NCI-H1436 (cell line): ENCODE measurements at regions not wholly inside any gene's neighbourhood (a gene's known extent, or its start where the extent isn't known, plus 50 kb on each side); places are given as distances from the start of the nearest gene placed in this dataset.

ENCODE experiments used
- DNase-seq: peaks from one replicate; lab custom pipeline; 2025; lab: John Stamatoyannopoulos, UW

DNA sequence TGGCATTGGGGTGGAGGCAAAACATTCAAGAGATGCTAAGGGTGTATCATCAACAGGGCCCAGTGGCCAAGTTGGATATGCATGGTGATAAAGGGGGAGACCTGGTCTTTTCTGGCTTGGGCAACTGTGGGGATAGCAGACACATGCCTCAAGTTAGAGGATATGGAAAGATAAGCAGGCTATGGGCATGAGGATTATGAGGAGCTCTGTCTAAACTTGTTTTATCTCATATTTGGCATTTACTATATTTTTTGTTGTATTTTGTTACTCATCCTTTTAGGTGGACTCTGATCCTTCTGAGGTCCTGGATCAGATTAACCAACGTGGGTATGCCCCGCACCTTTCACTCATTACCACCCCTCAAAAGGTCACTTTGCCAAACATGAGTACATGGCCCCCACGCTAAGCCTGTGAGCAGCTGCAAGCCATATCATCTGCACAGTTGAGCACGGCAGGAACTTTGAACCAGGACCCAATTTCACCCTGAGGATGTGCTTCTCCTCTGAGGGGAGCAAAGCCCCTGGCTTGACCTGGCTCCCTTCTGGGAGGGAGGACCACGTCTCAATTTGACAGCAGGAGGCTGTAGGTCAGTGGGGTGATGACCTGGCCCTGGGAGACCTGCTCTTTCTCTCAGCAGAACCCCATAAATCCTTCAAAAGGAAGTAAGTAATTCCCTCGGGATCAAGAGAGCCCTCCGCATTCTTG lies 71.1 kb upstream of the CD180 start:
- DNase-seq = no peak

DNA sequence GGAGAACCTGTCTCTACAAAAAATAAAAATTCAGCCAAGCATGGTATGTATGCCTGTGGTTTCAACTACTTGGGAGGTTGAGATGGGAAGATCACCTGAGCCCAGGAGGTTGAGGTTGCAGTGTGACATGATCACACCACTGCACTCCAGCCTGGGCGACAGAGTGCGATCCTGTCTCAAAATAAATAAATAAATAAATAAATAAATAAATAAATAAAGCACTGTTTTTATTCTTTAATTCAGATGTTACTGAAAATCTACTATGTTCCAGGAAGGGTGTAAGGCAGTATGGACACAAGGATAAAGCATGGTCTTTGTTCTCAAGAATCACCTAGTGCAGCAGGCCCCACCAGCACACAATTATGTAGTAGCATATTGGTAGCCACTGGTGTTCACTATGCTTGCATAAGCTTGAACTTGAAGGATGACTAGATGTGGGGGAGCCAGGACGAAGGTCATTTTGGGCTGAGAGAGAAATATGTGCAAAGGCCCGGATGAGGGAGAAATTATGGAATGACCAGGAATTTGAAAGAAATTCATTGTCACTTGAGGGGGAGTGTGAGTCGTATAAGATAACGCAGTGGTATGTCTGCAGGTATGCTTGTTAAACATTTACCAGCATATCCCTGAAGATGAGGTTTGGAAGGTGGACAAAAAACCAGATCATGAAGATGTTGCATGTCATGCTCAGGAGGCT lies 70.2 kb upstream of the CD180 start:
- DNase-seq = no peak

DNA sequence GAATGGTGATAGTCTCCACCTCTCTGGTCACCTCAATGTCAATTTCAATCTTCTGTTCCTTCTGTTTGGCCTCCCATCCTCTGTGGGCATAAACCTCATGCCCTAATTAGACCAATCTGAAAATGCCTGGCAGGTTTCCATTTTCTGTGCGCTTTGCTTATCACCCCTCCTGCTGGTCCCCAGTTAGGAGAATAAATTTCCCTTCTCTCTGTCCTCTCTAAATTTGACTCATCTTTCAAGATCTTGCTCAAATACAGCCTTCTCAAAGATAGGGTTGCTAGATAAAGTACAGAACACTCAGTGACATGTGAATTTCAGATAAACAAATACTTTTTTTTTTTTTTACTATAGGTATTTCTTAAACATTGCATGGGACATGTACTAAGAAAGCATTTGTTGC lies 69.4 kb upstream of the CD180 start:
- DNase-seq = no peak

DNA sequence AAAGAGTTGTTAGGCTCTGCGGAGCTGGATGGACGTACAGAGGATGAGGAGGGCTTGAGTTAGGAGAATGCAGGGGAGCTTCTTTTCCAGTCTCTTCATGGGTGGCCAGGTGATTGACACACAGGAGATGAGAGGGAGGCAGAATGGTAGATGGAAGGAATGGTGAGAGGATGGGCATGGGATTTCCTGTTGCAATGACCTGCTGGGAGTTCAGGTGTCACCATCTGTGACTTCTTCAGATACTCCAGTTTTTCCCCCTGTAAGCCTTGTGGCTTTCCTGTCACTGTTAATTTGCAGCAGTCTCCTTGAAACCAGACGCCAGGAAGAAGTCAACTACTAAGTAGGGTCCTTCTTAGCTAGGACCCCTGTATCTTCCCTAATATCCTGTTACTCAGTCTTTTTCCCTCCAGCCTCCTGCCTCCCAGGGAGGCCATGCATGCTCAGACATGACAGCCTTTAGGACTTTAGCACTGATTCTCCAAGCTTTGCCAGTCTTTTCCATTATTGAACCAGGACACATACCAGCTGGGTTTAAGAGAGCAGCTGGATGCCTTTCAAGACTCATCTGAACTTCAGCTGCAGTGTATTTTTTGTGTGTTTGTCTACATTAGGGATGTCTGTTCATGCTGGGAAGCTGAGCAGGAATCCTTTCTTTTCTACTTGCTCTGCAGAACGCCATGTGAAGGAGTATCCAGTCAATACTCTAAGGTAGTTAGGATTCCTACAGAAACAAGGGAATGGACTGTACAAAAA lies 67.2 kb upstream of the CD180 start:
- no peak for DNase-seq

DNA sequence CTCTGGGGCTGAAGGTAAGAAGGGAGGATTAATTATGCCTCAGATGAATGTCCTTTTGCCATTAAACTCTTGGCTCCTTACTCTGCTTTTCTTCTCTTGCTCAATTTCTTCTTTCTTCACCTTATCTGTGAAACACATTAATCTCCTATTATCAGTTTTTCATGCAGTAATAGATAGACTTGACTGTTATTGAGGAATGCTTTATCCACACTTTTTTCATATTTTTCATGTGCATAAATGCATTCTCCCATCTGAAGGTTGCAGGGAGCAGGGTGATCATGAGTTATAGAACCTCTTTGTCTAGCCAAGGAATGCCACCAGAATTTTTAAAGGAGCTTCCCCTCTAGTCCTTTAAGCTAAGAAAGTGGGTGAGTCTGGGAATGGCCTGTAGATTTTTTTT lies 66.4 kb upstream of the CD180 start:
- no peak for DNase-seq

DNA sequence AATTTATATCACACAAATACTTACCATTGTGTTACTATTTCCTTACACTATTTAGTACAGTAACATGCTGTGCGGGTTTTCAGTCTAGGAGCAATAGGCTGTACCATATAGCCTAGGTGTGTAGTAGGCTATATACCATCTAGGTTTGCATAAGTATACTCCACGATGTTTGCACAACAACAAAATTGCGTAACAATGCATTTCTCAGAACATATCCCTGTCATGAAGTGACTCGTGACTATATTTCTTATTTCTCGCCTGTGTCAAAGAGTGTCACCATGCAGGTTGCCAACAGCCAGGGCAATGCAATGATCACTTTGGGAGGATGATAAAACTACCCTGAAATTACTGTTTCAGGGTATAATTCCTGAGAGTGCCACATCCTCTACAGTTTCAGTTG lies 65.6 kb upstream of the CD180 start:
- no peak for DNase-seq

DNA sequence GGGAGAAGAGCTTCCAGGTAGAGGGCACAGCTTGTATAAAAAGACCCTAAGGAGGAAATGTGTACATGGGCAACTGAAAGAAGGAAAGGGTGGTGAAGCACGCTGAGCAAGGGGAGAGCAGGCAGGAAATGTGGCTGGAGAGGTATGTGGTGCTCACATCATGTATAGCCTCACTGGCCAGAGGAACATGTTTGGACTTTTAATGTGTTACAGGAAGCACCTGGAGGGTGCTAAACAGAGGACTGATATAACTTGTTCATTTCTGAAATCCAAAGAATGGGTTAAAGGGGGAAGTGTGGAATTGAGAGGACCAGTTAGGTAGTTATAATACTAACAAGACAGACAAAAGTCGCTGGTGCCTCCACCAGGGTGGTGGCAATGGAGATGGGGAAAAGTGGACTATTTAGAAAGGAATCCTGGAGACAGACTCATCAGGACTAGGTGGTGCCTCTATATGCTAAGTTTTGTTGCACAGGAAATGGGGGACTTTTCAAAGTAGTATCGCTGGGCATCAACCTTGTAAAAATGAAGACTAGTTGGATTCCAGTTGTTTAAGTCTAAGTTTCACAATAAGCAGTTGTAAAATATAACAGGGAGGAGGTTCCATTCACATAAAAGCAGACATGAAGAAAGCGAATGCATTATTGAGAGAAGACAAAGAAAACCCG lies 63.1 kb upstream of the CD180 start:
- no peak for DNase-seq

DNA sequence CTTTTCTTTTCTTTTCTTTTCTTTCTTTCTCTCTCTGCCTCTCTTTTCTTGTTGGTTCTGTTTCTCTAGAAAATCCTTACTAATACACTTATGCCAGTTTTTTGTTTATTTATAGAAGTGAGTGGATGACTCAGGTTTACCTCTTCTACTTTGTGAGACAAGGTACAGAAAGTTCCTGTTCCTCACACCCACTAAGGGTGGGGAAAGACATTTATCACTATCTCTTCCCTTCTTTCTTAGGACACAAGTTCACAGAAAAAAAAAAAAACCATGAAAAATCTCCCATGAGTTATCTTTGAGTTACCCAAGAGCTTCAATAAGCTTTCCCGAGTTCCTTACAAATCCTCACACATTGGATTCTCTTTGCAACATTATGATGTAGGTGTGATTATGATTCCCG lies 60.9 kb upstream of the CD180 start:
- no peak for DNase-seq

DNA sequence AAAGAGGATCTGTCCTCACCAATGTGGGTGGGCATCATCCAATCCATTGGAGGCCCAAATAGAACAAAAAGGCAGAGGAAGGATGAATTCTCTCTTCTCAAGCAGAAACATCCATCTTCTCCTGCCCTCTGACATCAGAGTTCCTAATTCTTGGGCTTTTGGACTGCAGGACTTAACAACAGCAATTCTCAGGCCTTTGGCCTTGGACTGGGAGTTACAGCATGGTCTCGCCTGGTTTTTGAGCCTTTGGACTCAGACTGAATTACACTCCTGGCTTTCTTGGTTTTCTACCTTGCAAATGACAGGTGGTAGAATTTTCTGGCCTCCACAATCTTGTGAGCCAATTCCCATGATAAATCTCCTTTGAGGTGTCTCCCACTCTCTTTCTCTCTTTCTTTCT lies 60.5 kb upstream of the CD180 start:
- DNase-seq = no peak

DNA sequence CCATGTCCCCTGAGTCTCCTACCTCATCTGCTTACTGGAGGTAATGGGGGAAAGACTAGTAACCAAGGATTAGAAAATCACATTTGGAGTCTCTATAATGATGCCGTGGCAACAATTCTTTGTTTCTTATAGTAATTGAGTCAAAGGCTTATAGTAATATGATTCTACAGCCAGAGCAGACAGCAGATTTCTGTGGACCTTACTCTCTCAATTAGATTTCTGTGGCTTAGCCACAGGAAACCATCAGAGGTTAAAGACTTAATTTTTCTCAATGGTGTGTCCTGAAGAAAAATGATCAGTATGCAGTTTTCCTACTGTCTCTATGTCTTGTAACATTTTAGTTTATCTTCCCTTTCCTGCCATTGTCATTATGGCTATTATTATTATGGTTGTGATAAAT lies 59.3 kb upstream of the CD180 start:
- no peak for DNase-seq

DNA sequence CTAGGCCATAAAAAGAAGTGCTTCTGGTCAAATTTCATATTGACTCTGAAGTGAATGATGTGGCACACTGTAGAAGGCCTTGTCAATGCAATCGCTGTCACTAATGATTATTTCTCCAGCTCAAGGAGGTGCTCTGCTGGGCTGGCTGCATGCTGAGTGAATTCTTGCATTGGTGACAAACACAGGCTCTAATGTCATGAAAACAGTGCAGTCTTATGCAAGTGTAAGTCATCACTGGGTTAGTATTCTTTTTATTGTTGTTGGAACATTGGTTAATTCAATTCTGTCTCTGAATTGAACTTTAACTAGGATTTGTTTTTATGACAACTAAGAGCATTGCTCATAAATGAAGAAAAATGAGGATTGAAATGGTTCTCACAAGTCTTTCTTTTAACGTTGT lies 57.3 kb upstream of the CD180 start:
- DNase-seq = no peak

DNA sequence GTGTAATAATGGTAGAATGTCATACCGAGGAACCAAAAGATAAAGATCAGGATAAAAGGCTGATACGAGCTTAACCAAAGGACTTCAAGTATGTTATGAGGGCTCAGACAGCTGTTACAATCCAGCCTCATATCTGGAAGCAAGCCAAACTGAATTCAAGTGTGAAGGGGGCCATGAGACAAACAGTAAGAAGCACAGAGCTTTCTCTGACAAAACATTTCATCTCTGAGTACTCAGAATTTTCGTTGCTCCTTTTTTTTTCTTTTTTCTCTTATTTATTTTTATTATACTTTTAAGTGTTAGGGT lies 52.9 kb upstream of the CD180 start:
- DNase-seq = no peak

DNA sequence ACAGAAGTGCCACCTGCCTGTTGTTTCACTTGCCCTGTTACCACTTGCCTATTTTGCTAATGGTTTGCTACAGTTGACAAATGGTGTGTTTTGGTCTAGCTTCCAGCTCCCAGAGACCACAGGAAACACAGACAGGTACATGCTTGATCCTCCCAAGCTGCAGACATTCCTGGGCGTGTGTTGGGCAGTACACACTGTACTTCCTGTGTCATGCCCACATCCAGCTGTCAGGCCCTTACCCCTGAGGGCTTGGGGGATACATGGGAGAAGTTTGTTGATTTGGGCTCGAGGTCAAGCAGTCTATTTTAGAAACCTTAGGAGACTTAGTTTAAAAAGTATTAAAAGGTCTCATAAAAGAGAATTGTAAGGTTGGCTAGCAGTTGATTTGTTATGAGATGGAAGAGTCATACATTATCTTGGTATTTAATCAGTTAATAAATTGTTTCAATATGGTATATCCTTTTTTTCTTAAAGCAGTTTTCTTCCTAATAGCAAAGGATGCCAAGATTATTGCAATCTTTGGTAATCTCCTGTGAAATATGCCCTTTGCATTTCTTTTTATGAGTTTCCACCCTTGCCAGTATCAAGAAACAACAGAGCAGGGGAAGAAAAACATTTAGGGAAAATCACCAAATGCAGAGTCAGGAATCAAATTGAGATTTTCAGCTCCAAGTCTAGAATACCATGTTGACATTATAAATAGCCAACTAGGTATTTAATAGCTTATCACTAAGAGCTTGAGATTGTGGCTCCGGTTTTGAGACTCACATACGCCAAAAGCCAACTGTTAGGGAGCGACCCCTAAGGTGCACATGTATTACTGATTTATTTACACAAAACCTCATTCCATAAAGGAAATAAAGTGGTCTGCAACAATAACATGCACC lies 52.3 kb upstream of the CD180 start:
- DNase-seq = no peak

DNA sequence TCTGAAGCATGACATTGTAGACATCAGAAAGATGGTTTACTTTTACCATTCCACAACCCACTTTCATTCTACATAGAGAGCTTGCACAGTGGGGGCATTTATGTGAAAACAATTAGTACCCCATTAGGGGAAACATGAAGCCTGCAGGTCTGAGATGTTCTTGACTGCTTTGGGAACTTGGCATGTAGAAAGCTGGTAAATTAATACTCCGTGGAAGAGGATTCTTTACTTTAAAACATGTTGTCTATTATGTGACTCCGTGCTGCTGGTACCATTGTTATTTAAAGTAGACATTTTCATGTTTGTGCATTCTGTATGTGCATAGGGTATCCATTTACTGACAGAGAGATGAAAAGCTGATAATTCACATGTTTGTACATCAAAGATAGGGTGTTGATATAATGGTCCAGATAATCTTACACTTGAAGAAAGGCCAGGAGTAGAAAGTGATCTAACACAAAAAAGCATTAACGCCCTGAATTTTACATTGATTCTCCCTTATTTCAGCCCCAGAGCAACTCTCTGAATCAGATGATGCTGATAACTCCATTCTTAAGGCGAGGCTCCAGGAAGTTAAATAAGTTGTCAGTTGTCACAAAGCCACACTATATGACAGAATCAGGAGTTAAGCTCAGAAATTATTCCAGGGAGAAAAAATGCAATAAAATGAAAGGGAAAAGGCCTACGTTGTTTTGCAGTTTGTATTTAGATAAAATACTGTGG lies 50.1 kb upstream of the CD180 start:
- DNase-seq = no peak
